Thoracic aorta (tissue), 2 donors: ENCODE measurements at regions not wholly inside any gene's neighbourhood (a gene's known extent, or its start where the extent isn't known, plus 50 kb on each side); places are given as distances from the start of the nearest gene placed in this dataset.

Experiments
- ATAC-seq: fragments of 150-250 bp; one replicate; pipeline ENCODE4 v1.8.0; 2017; ENCODE audit warnings: low read depth; ENCODE audit not compliant: insufficient number of reproducible peaks, low FRiP score
- DNase-seq: peaks from one replicate; pipeline ENCODE4 v3.0.0-alpha.2; 2020; ENCODE audit warnings: low spot score
- H3K27ac ChIP-seq, 2 donors: fragments of 200-600 bp; sonication (generic); 1 replicate in 1 of 2; 2 replicates in 1 of 2; pipeline ENCODE4 v1.5.1; 2016; ENCODE audit warnings: mild to moderate bottlenecking in 2 of 2, moderate library complexity in 2 of 2
- H3K27me3 ChIP-seq: fragments of 200-600 bp; sonication (generic); replicated peaks from 2 replicates; pipeline ENCODE4 v1.6.0; 2016; ENCODE audit warnings: mild to moderate bottlenecking; ENCODE audit not compliant: insufficient read depth
- H3K36me3 ChIP-seq: fragments of 200-600 bp; sonication (generic); one replicate; pipeline ENCODE4 v1.5.1; 2016
- H3K4me1 ChIP-seq, 2 donors: fragments of 200-600 bp; sonication (generic); 1 replicate in 1 of 2; 2 replicates in 1 of 2; pipeline versions ENCODE4 v1.5.1 to v1.6.0; 2016; ENCODE audit warnings: low read depth in 2 of 2, mild to moderate bottlenecking in 1 of 2; ENCODE audit not compliant: control insufficient read depth in 1 of 2
- H3K4me3 ChIP-seq: fragments of 200-600 bp; sonication (generic); 2 replicates; pipeline ENCODE4 v1.5.1; 2016; ENCODE audit warnings: mild to moderate bottlenecking
- H3K9me3 ChIP-seq: fragments of 200-600 bp; sonication (generic); 2 replicates; pipeline ENCODE4 v1.5.1; 2016
- TF ChIP-seq, protein P1 (sequence below): fragments of 200-600 bp; sonication (generic); IDR thresholded peaks from one replicate; pipeline ENCODE4 v1.5.1; 2019; ENCODE audit warnings: antibody characterized with exemption

DNA sequence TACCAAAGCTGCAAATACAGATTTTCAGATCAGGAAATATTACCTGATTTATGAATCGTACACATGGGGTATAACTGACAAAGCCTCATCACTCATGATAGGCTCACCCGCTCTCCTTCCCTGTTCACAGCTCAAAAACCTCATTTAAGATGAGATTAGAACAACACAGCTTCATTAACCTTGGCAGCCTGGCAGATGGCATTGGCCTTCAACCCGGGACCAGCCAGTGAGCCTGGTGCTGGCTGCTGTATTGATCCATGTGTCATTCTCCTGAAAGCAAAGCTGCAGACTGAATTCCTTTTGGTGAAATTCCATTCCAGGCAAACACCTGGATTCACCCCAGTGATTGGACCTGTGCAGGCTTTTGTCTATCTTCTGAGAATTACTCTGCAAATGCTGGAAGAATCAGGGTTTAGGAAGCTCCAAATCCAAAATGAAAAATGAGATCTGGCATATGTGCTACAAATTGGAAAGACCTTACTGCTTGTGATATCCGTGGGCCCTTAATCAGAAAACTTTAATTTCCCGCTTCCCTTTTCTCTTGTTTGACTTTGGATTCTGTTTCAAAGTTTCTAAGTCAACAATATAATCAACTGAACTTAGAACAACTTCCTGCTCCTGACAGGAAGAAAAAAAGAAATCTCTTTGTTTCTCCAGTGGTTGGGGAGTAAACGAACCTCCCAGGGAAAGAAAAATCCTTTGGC is 189.1 kb upstream of the KBTBD8 start:
- DNase-seq (no peak), ATAC-seq (no peak)
- Histone ChIP-seq H3K9me3 (no peaks in the 10 kb centered on the region), H3K27me3 (no peaks in the 10 kb centered on the region), H3K4me1 (no peaks in the 10 kb centered on the region), H3K36me3 (no peaks in the 10 kb centered on the region), H3K27ac (no peak overlapping the region), H3K4me3 (no peak overlapping the region)
- TF ChIP-seq, protein P1, sequence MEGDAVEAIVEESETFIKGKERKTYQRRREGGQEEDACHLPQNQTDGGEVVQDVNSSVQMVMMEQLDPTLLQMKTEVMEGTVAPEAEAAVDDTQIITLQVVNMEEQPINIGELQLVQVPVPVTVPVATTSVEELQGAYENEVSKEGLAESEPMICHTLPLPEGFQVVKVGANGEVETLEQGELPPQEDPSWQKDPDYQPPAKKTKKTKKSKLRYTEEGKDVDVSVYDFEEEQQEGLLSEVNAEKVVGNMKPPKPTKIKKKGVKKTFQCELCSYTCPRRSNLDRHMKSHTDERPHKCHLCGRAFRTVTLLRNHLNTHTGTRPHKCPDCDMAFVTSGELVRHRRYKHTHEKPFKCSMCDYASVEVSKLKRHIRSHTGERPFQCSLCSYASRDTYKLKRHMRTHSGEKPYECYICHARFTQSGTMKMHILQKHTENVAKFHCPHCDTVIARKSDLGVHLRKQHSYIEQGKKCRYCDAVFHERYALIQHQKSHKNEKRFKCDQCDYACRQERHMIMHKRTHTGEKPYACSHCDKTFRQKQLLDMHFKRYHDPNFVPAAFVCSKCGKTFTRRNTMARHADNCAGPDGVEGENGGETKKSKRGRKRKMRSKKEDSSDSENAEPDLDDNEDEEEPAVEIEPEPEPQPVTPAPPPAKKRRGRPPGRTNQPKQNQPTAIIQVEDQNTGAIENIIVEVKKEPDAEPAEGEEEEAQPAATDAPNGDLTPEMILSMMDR, result no peak

DNA sequence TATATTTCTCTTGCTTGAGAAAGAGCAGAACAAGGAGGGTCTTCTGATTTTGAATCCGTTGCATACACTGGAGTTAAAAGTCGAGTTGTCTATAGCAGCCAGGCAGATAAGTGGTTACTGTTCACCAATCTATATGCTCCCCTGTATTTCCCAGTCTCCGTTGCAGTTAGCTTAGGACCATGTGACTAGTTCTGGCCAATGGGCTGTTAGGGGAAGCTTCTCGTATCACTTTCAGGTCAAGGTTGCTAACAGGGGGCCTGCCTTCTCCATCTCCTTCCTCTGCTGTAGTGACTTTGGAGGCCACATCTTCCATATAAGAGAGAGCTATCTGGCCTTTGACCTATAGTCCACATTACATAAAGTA is 188.5 kb upstream of the KBTBD8 start:
- H3K4me3 ChIP-seq, result no peak overlapping the region
- no peak for ATAC-seq
- H3K4me1 ChIP-seq, result no peaks in the 10 kb centered on the region
- no peaks in the 10 kb centered on the region for H3K36me3 ChIP-seq
- H3K27ac ChIP-seq, result no peak overlapping the region
- no peak for DNase-seq
- TF ChIP-seq, protein P1, result no peak
- H3K9me3 ChIP-seq, result no peaks in the 10 kb centered on the region
- H3K27me3 ChIP-seq, result no peaks in the 10 kb centered on the region

DNA sequence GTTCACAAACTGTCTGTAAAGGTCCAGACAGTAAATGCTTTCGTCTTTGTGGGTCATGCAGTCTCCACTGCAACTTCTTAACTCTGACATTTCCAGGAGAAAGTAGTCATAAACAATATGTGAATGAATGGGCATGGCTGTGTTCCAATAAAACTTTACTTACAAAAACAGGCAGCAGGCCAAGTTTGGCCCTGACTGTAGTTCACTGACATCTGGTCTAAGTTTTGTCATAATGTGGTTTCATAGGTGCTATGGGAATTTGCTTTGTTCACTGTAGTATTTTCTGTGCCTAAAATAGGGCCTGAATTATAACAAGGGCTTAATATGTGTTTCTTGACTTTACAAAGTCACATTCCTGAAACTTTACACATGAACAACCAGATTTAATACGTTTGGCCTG is 186.0 kb upstream of the KBTBD8 start:
- Histone ChIP-seq H3K27me3 (no peaks in the 10 kb centered on the region), H3K27ac (no peak overlapping the region), H3K4me3 (no peak overlapping the region), H3K36me3 (no peaks in the 10 kb centered on the region), H3K4me1 (no peaks in the 10 kb centered on the region), H3K9me3 (no peaks in the 10 kb centered on the region)
- TF ChIP-seq, protein P1, result no peak
- DNase-seq (no peak), ATAC-seq (no peak)

DNA sequence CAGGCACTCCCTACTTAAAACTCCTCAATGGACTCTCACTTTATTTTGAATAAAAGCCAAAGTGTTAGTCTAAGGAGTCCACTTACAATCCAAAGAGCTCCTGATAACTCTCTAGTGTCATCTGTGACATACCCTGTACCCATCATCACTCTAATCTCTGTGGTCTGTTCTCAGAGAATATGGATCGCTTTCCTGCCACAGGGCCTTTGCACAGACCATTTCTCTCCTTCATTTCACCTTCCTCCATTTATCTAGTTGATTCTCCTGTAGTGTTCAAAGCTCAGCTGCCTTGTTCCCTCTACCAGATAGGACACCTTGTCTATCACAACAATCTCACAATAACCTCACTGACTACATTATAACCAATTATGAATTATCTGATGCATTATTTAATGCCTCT is 185.4 kb upstream of the KBTBD8 start:
- Histone ChIP-seq H3K27ac (no peak overlapping the region), H3K4me3 (no peak overlapping the region), H3K4me1 (no peaks in the 10 kb centered on the region), H3K36me3 (no peaks in the 10 kb centered on the region), H3K27me3 (no peaks in the 10 kb centered on the region), H3K9me3 (no peaks in the 10 kb centered on the region)
- TF ChIP-seq, protein P1, result no peak
- DNase-seq (no peak), ATAC-seq (no peak)

DNA sequence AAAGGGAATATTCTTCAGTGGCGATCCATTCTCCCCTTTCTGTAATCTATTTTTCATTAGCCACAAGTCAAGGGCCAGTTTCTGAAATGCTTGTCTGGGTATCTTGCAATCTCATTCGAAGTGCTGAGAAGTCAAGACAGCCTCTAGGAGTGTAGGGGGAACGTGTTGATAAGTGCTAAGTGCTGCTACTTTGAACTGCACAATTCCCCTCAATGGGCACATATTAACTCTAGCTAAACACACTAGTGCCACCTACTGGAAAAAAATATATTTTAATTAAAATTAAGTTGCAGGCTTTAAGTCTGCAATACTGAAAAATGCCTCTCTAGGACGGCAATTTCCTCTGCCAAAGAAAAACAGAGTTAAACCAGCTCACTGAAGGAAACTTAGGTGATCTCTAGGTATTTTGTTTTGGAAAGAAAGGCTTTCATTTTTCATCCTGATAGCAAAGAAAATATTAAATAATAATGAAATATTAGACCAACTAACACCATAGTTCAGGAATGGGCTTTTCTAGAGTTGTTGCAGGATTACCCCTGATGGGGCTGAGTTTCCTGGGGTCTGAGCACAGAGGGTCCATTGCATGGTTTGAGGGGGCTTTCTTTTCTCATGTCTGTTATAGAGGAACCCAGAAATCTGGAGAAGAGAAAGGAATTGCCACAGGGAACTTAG is 181.9 kb upstream of the KBTBD8 start:
- no peak for DNase-seq
- no peaks in the 10 kb centered on the region for H3K9me3 ChIP-seq
- TF ChIP-seq, protein P1, result peak; percentile 73
- no peak overlapping the region for H3K27ac ChIP-seq
- H3K27me3 ChIP-seq, result no peaks in the 10 kb centered on the region
- no peaks in the 10 kb centered on the region for H3K36me3 ChIP-seq
- no peak overlapping the region for H3K4me3 ChIP-seq
- H3K4me1 ChIP-seq, result no peaks in the 10 kb centered on the region
- no peak for ATAC-seq
